COR-L47 (cell line): ENCODE measurements at regions not wholly inside any gene's neighbourhood (a gene's known extent, or its start where the extent isn't known, plus 50 kb on each side); places are given as distances from the start of the nearest gene placed in this dataset.
"Not testable (repeated sequence)": the region's sequence is repeated elsewhere in the genome, so short reads cannot be mapped to it uniquely, and the experiment has no call there.

ENCODE experiments used
- DNase-seq: peaks from one replicate; lab custom pipeline; 2025; lab: John Stamatoyannopoulos, UW

DNA sequence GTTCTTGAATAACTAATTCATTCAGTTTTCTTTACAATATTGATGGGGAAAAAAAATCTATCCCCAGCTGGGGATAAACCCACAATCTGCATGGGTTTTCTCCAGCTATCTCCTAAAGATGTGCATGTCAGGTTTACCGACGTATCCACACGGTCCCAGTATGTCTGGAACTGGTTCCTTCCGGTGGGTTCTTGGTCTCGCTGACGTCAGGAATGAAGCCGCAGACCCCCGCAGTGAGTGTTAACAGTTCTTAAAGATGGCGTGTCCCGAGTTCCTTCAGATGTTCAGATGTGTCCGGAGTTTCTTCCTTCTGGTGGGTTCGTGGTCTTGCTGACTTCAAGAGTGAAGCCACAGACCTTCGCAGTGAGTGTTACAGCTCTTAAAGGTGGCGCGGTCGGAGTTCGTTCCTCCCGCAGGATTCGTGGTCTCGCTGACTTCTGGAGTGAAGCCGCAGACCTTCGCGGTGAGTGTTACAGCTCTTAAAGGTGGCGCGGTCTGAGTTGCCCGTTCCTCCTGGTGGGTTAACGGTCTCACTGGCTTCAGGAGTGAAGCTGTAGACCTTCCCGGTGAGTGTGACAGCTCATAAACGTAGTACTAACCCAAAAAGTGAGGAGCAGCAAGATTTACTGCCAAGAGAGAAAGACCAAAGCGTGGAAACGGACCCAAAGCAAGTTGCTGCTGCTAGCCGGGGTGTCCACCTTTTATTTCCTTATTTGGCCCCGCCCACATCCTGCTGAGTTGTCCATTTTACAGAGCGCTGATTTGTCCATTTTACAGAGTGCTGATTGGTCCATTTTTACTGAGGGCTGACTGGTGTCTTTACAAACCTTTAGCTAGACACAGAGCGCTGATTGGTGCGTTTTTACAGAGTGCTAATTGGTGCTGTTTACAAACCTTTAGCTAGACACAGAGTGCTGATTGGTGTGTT lies 195.1 kb upstream of the NR2F2 start:
- DNase-seq, result no peak

- no peak for DNase-seq
Measured at GRCh38 chr15:96138985-96139384, 191.5 kb upstream of the NR2F2 start.

DNA sequence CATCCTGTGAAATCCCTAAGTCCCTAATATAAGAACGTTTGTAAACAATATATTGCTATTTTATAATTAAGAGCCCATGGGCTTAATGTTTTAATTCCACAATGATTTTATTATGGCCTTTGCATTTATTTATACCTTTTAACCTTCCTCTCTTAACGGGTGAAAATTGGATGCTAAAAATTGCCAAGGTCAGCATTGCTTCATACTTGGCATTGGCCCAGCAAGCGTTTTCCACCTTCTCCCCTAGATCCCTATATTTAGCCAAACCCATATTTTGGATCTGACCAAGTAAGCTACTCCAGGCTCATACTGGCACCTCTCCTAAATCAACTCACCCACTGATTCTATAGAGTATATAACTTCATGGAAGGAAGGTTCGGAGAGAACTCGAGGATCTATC lies 188.0 kb upstream of the NR2F2 start:
- DNase-seq, result no peak

DNA sequence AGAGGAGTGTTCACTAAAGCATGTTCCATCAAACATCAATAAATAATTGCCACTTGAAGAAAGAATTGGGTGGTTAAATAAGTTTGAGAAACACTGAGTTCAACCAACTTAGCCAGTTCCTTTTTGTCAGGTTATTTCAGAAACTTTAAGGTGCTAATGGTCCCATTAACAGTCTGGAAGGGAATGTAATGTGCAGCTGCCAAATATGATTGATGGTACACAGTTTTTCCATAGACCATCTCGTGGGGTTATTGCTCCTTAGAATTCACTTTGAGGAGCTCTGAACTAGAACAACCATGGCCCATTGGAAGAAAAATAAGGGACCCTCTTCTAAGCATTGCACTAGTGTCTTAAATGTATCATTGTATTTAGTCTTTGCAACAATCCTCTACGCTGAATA lies 185.8 kb upstream of the NR2F2 start:
- no peak for DNase-seq

DNA sequence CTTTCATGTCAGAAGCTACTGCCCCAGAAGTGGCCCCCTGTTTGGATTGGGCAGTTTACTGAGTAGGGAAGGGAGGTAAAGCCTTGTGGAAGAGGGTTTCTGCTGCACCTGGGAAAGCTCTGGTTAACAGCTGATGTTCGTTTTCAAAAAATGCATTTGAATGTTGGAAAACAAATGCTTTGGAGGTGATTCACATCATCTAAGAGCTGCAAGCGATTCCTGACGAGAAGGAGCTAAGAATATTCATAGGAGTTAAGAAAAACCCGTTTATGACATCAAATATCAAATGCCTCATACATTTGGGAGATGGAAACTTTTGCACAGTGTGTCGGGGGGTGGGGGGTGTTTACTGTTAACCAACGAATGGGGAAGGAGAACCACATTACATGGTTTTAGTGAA lies 183.8 kb upstream of the NR2F2 start:
- no peak for DNase-seq

DNA sequence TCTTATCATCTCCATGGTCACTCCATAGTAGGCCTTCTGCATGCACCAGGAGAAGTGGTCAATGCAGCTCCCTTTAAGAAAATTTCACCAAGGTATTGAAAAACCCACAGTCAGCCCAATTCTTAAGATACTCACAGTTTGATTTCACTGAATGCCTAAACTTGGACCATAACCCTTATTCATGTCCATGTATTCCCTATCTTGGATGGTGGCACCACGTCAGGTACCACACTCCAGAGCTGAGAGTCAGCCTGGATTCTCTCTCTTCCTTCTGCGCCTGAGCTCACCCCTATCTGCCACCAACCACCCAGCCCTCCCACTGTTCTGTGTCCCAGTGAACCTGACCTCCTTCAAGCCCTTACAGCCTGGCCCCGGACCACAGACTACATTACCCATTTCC lies 183.2 kb upstream of the NR2F2 start:
- no peak for DNase-seq

DNA sequence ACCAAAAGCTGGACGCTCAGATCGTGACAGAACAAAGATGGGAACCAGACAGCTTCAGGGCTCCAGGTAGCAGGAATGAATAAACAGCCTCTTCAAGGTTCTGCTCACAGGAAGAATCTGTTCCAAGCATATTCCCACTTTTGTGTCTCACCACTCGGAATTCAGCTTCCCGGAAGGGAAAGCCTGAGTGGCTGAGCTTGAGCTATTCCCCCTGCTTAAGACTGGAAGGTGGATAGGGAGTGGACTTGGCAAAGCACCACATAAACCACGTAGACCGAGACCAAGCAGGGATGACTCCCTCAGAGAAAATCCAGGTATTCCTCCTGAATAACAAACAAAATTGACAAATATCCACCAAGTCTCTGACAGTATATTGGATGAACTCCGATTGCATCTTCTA lies 180.2 kb upstream of the NR2F2 start:
- no peak for DNase-seq

DNA sequence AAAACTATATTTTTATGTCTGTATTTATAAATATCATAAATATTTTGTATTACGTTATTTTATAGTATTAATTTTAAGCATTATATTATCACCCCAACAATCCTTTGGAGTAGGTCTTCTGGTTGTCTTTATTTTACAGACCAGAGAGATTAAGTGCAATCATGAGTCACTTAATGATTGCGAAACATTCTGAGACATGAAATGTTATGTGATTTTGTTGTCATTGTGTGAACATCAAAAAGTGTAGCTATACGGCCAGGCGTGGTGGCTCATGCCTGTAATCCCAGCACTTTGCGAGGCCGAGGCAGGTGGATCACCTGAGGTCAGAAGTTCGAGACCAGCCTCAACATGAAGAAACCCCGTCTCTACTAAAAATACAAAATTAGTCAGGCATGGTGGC lies 178.8 kb upstream of the NR2F2 start:
- not testable (repeated sequence) for DNase-seq

DNA sequence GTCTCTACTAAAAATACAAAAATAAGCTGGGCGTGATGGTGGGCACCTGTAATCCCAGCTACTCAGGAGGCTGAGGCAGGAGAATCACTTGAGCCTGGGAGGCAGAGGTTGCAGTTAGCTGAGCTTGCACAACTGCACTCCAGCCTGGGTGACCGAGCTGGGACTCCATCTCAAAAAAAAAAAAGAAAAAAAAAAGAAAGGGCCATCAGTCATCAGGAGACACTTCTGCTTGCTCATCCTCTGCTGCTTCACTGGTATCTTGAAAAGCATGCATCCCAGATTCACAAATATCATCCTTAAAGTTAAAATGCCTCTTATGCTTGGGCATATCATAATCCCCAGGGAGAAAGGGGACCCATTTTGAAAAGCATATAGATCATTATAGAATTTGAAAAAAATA lies 176.6 kb upstream of the NR2F2 start:
- DNase-seq, result no peak

- no peak for DNase-seq
Measured at GRCh38 chr15:96158938-96159337, 171.6 kb upstream of the NR2F2 start.

DNA sequence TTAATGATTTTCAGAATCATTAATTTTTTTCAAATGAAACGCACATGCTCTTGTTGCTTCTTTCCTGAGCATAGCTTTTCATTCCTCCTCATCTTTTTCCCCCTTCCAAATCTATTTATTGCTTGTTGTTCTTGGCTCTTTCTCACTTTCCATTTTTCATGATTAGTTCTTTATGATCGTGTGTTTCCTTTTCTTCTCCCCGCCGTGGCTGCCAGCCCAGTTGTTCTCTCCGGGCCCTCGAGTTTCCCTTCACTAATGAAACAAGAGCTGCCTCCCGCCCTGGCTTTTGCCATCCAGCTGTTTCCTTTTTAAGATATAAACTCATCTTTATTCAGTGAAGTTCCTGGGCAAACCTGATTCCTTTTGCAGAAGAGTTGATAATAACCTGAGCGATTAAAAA lies 170.2 kb upstream of the NR2F2 start:
- DNase-seq, result no peak

DNA sequence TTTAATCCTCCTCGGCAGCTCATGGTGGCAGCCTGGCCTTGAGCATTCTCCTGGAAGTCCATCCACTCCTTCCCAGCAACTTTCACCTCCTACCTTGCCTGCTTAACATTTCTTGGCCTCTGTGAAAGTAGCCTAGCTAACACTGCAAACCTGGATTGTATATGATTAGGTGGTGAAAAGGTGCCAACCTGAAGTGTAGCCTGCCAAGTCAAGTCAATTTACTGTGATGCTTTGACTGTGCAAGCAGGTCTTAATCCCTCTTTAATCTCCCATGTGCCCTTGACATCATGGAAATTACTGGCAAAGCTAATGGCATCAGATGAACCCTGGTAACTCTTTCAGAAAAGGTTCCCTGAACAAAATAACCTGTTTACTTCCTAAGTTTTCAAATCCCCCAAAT lies 169.7 kb upstream of the NR2F2 start:
- DNase-seq, result no peak

GRCh38 chr15:96162322-96162721 lies 168.2 kb upstream of the NR2F2 start:
- DNase-seq, result no peak

GRCh38 chr15:96165081-96165480 lies 165.4 kb upstream of the NR2F2 start:
- no peak for DNase-seq

- no peak for DNase-seq
Measured at GRCh38 chr15:96165775-96166174, 164.7 kb upstream of the NR2F2 start.

- DNase-seq, result no peak
Measured at GRCh38 chr15:96166223-96167200, 164.0 kb upstream of the NR2F2 start.

DNA sequence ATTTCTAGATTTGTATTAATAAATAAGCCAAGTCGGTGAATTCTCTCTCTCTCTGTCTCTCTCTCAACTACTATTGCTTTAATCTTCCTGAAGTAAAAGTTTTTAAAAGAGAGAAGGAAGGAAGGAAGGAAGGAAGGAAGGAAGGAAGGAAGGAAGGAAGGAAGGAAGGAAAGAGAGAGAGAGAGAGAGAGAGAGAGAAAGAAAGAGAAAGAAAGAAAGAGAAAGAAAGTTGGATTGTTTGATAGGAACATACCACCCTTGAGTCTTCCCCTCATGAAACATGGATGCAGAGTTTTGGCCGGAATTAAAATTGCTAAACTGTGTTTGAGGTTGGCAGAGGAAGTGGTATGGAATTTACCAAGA lies 159.9 kb upstream of the NR2F2 start:
- not testable (repeated sequence) for DNase-seq

DNA sequence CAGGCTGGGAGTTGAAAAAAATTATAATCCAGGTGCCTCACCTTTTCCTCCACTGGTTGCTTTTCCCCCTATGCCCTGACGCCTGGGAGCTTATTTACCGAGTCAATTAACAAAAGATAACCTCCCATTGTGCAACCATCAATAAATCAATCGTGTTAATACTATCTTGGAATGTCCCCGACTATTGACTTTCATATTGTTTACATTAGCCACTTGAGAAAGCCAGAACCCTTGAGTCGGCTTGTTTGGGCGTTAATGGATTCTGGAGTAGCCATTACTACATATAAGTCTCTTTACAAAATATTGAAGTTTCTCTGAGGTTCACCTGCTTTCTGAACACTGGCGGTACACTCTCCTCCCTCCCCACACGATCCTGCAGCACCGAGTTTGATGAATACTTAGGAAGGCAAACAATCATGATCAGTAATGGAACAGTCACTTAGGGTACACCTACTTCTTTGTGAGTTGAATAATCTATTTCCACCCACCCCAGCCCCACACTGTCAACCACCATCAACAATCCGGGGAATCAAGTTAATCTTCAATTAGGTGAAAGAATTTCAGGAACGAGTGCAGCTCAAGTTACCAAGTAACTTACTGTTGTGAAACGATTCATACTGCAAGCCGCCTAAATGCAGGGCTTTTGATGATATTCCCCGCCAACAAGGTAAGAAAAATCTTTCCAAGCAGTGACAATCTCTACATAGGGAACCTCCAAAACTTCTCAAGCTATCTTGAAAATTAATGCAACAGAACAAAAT lies 159.3 kb upstream of the NR2F2 start:
- no peak for DNase-seq

DNA sequence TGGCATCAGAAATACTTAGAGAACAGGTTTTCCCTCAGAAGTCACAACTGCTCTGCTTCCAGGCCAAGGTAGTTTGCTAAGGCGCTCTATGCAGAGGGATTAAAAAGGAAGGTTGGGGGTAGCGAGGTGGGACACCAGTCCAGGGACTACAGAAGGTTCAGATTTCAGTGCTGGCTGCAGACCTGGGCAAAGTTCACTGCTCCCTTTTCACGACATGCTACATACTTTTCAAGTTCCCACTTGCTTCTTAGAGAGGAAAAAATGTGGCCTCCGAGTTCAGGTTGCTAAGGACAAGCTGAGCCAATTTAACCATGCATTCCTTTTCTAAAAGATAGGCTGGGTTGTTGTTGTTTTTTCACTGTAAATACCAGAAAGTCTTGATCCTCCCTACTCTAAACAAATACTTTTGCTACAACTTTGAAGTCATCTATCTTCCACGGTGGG lies 158.6 kb upstream of the NR2F2 start:
- DNase-seq, result no peak

DNA sequence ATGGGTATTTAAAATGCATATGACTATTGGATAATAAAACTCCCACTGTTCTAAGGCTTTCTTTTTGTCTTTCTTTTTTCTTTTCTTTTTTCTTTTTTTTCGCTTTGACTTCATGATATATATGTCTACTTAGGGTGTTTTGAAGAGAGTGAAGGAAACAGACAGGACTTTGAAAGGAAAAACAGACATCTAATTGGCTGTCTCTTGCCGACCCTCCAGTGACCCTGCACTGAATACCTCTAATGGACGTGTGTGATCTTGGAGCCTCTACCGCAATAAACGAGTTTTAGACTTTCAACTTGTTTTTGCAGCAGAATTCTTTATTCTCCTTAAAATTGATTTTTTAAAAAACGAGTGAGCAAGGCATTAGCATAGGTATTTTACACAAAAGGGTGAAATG lies 158.1 kb upstream of the NR2F2 start:
- DNase-seq, result no peak

- DNase-seq, result no peak
Measured at GRCh38 chr15:96176831-96177230, 153.7 kb upstream of the NR2F2 start.

DNA sequence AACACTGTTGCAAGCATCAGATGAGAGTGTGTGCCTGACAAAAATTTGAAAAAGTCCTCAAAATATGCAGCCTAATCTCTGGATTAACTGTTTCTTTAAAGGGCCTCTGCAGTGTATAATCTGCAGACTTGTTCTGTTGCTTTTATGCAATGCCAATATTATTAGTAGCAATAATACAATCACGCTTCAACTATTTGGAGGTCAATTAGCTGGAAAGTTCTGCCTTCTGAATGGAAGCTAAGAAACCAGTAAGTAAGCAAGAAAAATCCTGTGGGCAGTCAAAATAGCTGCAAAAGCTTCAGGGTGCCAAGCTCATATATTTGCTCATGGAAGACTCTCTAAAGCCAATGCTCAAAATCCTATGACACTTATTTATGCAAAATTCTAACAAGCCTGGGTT lies 153.2 kb upstream of the NR2F2 start:
- DNase-seq, result no peak
